Psoas muscle (tissue), 7 donors: ENCODE measurements at regions not wholly inside any gene's neighbourhood (a gene's known extent, or its start where the extent isn't known, plus 50 kb on each side); places are given as distances from the start of the nearest gene placed in this dataset.
A peak's percentile ranks its signal among the peaks of the same experiment; 100 is the strongest.
"Not testable (repeated sequence)": the region's sequence is repeated elsewhere in the genome, so short reads cannot be mapped to it uniquely, and the experiment has no call there.

Experiments
- ATAC-seq, 4 donors: fragments of 200-7000 bp; cut with Tn5 transposase; one replicate each; pipeline ENCODE4 v1.9.1; 2020; ENCODE audit warnings: moderate library complexity in 3 of 4, mild to moderate bottlenecking in 2 of 4
- DNase-seq, 2 donors: peaks; one replicate each; pipeline ENCODE4 v3.0.0-alpha.2; 2020
- H3K27ac ChIP-seq: fragments of 200-600 bp; one replicate; pipeline ENCODE4 v1.8.0; 2022
- H3K27me3 ChIP-seq, 3 donors: fragments of 200-600 bp in 1 of 3; one replicate each; pipeline versions ENCODE4 v1.6.1 to v1.8.0; 2013 to 2022; ENCODE audit warnings: low read length in 2 of 3, mild to moderate bottlenecking in 2 of 3, moderate library complexity in 1 of 3; ENCODE audit not compliant: insufficient read depth in 3 of 3
- H3K36me3 ChIP-seq, 2 donors: fragments of 200-600 bp in 1 of 2; one replicate each; pipeline versions ENCODE4 v1.6.1 to v1.8.0; 2013 to 2022; ENCODE audit warnings: low read depth in 1 of 2, mild to moderate bottlenecking in 1 of 2, moderate library complexity in 1 of 2; ENCODE audit not compliant: insufficient read depth in 1 of 2
- H3K4me1 ChIP-seq: fragments of 200-600 bp; one replicate; pipeline ENCODE4 v1.8.0; 2022
- H3K4me3 ChIP-seq: fragments of 200-600 bp; one replicate; pipeline ENCODE4 v1.8.0; 2022; ENCODE audit warnings: mild to moderate bottlenecking
- H3K9me3 ChIP-seq: fragments of 200-600 bp; one replicate; pipeline ENCODE4 v1.8.0; 2022
- WGBS, 3 donors: extraction: QIAGEN DNeasy Blood & Tissue Kit; methylation state at CpG; one replicate each; pipeline versions ENCODE4 v1.1.6 to v1.1.7; 2013; 5-methylcytosine and 5-hydroxymethylcytosine counted together
- intact Hi-C, 2 donors: fragments of 100-400 bp; cut with DNase I; formaldehyde crosslinking; loops; one replicate each; pipeline versions ENCODE4 v1.11.0 to v1.14.2; 2022
- donor health status: healthy with polysubstance abuse.
- donor health status: DM: no; HTN: no; CAD: no; lungs with moderate emphysema.
- donor health status: Bipolar disorder and iron deficiency.
- donor health status: healthy.
- donor health status: DM: yes; HTN: yes; CAD: no.
- donor health status: DM: no; HTN: no; CAD: no.
- donor health status: DM: yes; HTN: yes; CAD: no.

DNA sequence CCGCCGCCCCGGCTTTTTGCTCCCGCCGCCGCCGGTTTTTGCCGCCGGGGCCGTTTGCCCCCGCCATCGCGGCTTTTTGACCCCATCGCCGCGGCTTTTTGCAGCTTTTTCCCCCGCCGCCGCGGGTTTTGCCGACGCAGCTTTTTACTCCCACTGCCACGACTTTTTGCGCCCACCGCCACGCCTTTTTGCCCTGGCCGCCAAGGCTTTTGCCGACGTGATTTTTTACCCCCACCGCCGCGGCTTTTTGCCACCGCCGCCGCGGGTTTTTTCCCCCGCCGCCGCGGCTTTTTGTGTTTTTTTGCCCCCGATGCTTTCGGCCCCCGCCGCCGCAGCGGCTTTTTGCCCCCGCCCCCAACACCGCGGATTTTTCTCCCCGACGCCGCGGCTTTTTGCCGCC lies 5001.9 kb upstream of the OR11H1 start:
- H3K27ac ChIP-seq, ATAC-seq, H3K36me3 ChIP-seq, H3K9me3 ChIP-seq, H3K27me3 ChIP-seq, H3K4me3 ChIP-seq, H3K4me1 ChIP-seq, DNase-seq, intact Hi-C loops: not testable (repeated sequence)
- WGBS, 3 donors: 71 to 74% methylated on average over 12 to 35 of the region's 54 CpGs; no CpG with 5 or more reads in 1 of the 3 donors

DNA sequence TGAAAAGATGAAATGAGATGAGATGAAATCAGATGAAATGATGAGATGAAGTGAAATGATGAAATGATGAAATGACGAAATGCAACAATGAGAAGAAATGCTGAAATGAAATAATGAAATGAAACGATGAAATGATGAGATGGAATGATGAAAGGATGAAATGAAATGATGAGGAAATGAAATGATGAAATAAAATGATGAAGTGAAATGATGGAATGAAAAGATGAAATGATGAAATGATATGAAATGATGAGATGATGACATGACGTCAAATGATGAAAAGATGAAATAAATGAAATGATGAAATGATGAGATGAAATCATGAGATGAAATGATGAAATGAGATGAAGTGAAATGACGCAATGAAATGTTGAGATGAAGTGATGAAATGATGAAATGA lies 4996.9 kb upstream of the OR11H1 start:
- H3K9me3 ChIP-seq, intact Hi-C loops, H3K4me3 ChIP-seq, ATAC-seq, H3K27me3 ChIP-seq, H3K27ac ChIP-seq, H3K4me1 ChIP-seq, DNase-seq, H3K36me3 ChIP-seq: not testable (repeated sequence)
- WGBS, 3 donors: 30 to 47% methylated on average over 1 to 2 of the region's 4 CpGs; no CpG with 5 or more reads in 1 of the 3 donors

DNA sequence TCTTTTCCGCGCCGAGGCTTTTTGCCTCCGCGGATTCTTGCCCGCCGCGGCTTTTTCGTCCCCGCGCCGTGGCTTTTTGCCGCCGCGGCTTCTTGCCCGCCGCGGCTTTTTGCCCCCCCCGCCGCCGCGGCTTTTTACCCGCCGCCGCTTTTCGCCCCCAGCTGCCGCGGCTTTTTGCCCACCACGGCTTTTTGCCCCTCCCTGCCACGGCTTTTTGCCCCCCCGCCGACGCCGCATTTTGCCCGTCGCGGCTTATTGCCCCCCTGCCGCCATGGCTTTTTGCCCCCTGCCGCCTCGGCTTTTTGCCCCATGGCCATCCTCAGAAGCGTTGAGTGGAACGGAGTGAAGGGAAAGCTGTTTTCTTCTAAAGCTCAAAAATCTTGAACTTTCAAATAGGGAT lies 4955.5 kb upstream of the OR11H1 start:
- H3K36me3 ChIP-seq, H3K4me1 ChIP-seq, intact Hi-C loops, H3K27ac ChIP-seq, H3K27me3 ChIP-seq, H3K4me3 ChIP-seq, H3K9me3 ChIP-seq, ATAC-seq: not testable (repeated sequence)
- WGBS, 3 donors: 67 to 77% (median 73%) methylated on average over 25 to 42 of the region's 42 CpGs
- peak in 1 of 2 donors; percentile 1 for DNase-seq

DNA sequence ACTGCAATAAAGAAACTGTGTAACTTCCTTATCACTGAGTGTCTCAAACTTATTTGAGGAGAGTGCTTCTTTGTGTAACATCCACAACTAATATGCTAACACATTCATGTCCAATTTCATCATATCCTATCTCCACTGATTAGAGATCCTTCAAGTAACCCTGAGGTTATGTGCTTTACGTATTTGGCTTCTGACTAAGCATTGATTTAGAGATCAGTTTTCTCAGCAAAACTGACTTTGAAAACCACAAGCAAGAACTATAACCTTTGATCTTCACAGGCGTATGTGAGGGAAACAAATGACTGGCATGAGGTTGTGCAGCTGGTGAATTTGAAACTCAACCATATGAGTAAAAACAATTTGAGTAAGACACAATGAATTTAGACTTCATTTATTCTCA lies 4926.9 kb upstream of the OR11H1 start:
- H3K9me3 ChIP-seq, H3K4me3 ChIP-seq, H3K27me3 ChIP-seq, H3K36me3 ChIP-seq, DNase-seq, H3K27ac ChIP-seq, ATAC-seq, H3K4me1 ChIP-seq, intact Hi-C loops: not testable (repeated sequence)
- no CpG with 5 or more reads among the region's 2 CpGs for whole genome bisulfite sequencing, 3 donors

- intact Hi-C loops, DNase-seq: not testable (repeated sequence)
- WGBS, 3 donors: no CpG with 5 or more reads among the region's 15 CpGs
These were observed 4896.0 kb upstream of the OR11H1 start for GRCh38 chr22:10631961-10632360.

DNA sequence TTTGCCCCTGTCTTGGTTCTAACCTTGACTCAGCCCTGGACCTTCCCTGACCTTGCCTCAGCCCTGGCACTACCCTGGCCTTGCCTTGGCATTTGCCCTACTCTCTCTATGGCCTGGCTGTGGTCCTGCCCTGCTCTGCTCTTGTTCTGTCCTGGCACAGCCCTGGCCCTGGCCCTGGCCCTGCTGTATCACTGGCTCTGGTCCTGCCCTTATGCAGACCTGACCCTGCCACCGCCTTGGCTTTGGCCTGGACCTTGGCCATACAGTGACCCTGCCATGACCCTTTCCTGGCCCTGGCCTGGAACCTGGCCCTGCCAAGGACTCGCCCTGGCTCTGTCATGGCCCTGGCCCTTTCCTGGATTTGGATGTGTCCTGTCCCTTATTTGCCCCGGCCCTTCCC lies 4892.7 kb upstream of the OR11H1 start:
- H3K36me3 ChIP-seq, DNase-seq, ATAC-seq, H3K4me3 ChIP-seq, H3K27me3 ChIP-seq, intact Hi-C loops, H3K9me3 ChIP-seq, H3K4me1 ChIP-seq, H3K27ac ChIP-seq: not testable (repeated sequence)
- 82% methylated on average over 1 of the region's 3 CpGs; no CpG with 5 or more reads in 2 of the 3 donors for WGBS, 3 donors

More at GRCh38 chr22:10631961-10632360, 4896.0 kb upstream of the OR11H1 start:
- H3K27ac ChIP-seq, ATAC-seq, H3K4me3 ChIP-seq, H3K27me3 ChIP-seq, H3K9me3 ChIP-seq, H3K36me3 ChIP-seq, H3K4me1 ChIP-seq: not testable (repeated sequence)

GRCh38 chr22:10662818-10663217 lies 4865.2 kb upstream of the OR11H1 start:
- H3K36me3 ChIP-seq, H3K4me1 ChIP-seq, intact Hi-C loops, ATAC-seq, H3K27ac ChIP-seq, DNase-seq, H3K9me3 ChIP-seq, H3K27me3 ChIP-seq, H3K4me3 ChIP-seq: not testable (repeated sequence)
- WGBS, 3 donors: 71 to 77% (median 72%) methylated on average over 11 to 14 of the region's 14 CpGs

GRCh38 chr22:10673065-10673464 lies 4854.9 kb upstream of the OR11H1 start:
- DNase-seq, H3K4me3 ChIP-seq, H3K36me3 ChIP-seq, intact Hi-C loops, ATAC-seq, H3K9me3 ChIP-seq, H3K27me3 ChIP-seq, H3K27ac ChIP-seq, H3K4me1 ChIP-seq: not testable (repeated sequence)
- WGBS, 3 donors: 31 to 38% (median 32%) methylated on average over 6 of the region's 6 CpGs

GRCh38 chr22:10678720-10679119 lies 4849.3 kb upstream of the OR11H1 start:
- H3K4me3 ChIP-seq, H3K36me3 ChIP-seq, H3K9me3 ChIP-seq, H3K27ac ChIP-seq, DNase-seq, intact Hi-C loops, H3K27me3 ChIP-seq, ATAC-seq, H3K4me1 ChIP-seq: not testable (repeated sequence)
- WGBS, 3 donors: 9 to 14% (median 10%) methylated on average over 3 of the region's 3 CpGs

DNA sequence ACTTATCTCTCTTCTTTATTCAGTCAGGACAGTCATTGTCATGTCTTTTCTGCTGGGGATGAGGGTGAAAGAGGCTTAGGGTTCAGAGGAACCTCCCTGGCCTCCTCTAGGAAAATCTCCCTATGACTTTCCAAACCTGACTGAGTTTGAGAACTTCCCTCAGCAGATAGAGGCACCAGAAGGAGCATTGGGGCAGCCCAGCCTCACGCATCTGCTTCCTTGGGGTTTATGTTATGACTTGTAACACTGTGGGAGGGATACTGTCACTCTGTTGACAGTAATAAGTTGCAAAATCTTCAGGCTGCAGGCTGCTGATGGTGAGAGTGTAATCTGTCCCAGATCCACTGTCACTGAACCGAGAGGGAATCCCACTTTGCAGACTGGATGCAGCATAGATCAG lies 4842.6 kb upstream of the OR11H1 start:
- H3K4me3 ChIP-seq, ATAC-seq, H3K36me3 ChIP-seq, H3K27ac ChIP-seq, H3K27me3 ChIP-seq, intact Hi-C loops, H3K9me3 ChIP-seq, DNase-seq, H3K4me1 ChIP-seq: not testable (repeated sequence)
- 78 to 100% (median 89%) methylated on average over 1 of the region's 2 CpGs for WGBS, 3 donors

DNA sequence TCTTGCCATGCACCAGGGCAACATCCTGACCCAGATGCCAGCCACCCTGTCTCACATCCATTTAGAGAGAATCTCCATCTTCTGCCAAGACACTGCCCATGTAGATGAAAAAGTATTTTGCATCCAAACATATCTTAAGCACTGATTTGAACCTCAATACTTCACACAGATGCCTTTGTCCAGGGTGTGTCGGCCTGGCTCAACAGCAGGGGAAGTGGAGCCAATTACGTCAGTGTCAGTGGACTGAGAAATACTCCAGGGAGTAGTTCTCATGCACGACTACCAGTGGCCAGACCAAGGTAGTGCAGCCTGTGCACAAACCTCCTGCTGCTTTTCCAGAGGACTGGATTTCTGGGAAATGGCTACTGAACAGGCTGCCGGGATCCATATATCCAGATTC lies 4840.7 kb upstream of the OR11H1 start:
- DNase-seq: peak in 1 of 2 donors; percentile 27
- H3K4me1 ChIP-seq, intact Hi-C loops, H3K4me3 ChIP-seq, ATAC-seq, H3K9me3 ChIP-seq, H3K36me3 ChIP-seq, H3K27me3 ChIP-seq, H3K27ac ChIP-seq: not testable (repeated sequence)
- WGBS, 3 donors: 29 to 61% (median 51%) methylated on average over 3 to 4 of the region's 4 CpGs

DNA sequence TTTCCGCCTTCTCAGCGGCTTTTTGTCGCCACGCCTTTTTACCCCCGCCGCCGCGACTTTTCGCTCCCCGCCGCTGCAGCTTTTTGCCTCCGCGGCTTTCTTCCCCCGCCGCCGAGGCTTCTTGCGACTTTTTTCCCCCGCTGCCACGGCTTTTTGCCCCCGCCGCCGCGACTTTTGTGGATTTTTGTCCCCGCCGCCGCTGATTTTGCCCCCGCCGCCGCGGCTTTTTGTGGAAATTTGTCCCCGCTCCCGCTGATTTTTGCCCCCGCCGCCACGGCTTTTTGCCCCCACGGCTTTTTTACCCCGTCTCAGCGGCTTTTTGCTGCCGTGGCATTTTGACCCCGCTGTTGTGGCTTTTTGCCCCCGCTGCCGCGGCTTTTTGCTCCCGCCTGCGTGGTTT lies 4829.2 kb upstream of the OR11H1 start:
- H3K9me3 ChIP-seq, H3K36me3 ChIP-seq, H3K27me3 ChIP-seq, ATAC-seq, H3K27ac ChIP-seq, H3K4me3 ChIP-seq, H3K4me1 ChIP-seq, intact Hi-C loops, DNase-seq: not testable (repeated sequence)
- 70 to 74% (median 73%) methylated on average over 28 to 45 of the region's 45 CpGs for WGBS, 3 donors
